ENCODE measurements at regions not wholly inside any gene's neighbourhood (a gene's known extent, or its start where the extent isn't known, plus 50 kb on each side); places are given as distances from the start of the nearest gene placed in this dataset.
"Not testable (repeated sequence)": the region's sequence is repeated elsewhere in the genome, so short reads cannot be mapped to it uniquely, and the experiment has no call there.

GRCh38 chr5:125485771-125486170, 739.3 kb upstream of the ZNF608 start:
- H3K9me3 Mint-ChIP-seq (ENCODE audit: unreplicated experiment): no peaks in the 10 kb centered on the region
- intact Hi-C loops (cut with micrococcal nuclease; ENCODE audit: unreplicated experiment): no loop called here
- H3K27ac Mint-ChIP-seq (ENCODE audit: unreplicated experiment): no peak overlapping the region
- no peaks in the 10 kb centered on the region for H3K36me3 Mint-ChIP-seq (ENCODE audit: insufficient read depth, unreplicated experiment)
- no peaks in the 10 kb centered on the region for H3K27me3 Mint-ChIP-seq (ENCODE audit: insufficient read depth, unreplicated experiment)
- Histone ChIP-seq H3K27me3 (replicated peaks; ENCODE audit: control insufficient read depth, insufficient read depth, low read length) (no peaks in the 10 kb centered on the region), H3K4me3 (ENCODE audit: low read depth, low read length) (no peak overlapping the region), H3K4me1 (no peaks in the 10 kb centered on the region), H3K36me3 (ENCODE audit: control insufficient read depth, insufficient read depth, low read length) (no peaks in the 10 kb centered on the region), H3K9me3 (no peaks in the 10 kb centered on the region)
- BruUV-seq (replicated peaks): no TSS peak
- no peak for DNase-seq
- ChIA-PET POLR2A (no interaction called here), CTCF (interaction anchor here (0.6 kb wide), 1 partner anchor 450 kb away, joined by 3 read pairs; no protein-coding TSS in a partner anchor)
- no peak for TF ChIP-seq CTCF (IDR thresholded peaks at IDR 0.05; ENCODE audit: insufficient read depth in 1 of 2, low read depth in 1 of 2, low read length in 1 of 2, severe bottlenecking in 1 of 2, unreplicated experiment in 1 of 2)
- peaks cover 13% of the 10 kb centered on the region for H3K4me1 Mint-ChIP-seq (ENCODE audit: low read depth, unreplicated experiment)
- no peak overlapping the region for H3K4me3 Mint-ChIP-seq (ENCODE audit: unreplicated experiment)

- H3K9me3 ChIP-seq: no peaks in the 10 kb centered on the region
- H3K27ac Mint-ChIP-seq (ENCODE audit: unreplicated experiment): no peak overlapping the region
- TF ChIP-seq CTCF (IDR thresholded peaks at IDR 0.05; ENCODE audit: insufficient read depth in 1 of 2, low read depth in 1 of 2, low read length in 1 of 2, severe bottlenecking in 1 of 2, unreplicated experiment in 1 of 2): no peak
- no peaks in the 10 kb centered on the region for H3K9me3 Mint-ChIP-seq (ENCODE audit: unreplicated experiment)
- no peak overlapping the region for H3K4me3 Mint-ChIP-seq (ENCODE audit: unreplicated experiment)
- no peak overlapping the region for H3K4me3 ChIP-seq (ENCODE audit: low read depth, low read length)
- no peaks in the 10 kb centered on the region for H3K36me3 Mint-ChIP-seq (ENCODE audit: insufficient read depth, unreplicated experiment)
- intact Hi-C loops (cut with micrococcal nuclease; ENCODE audit: unreplicated experiment): no loop called here
- POLR2A ChIA-PET: no interaction called here
- no peaks in the 10 kb centered on the region for H3K36me3 ChIP-seq (ENCODE audit: control insufficient read depth, insufficient read depth, low read length)
- H3K4me1 Mint-ChIP-seq (ENCODE audit: low read depth, unreplicated experiment): peaks cover 13% of the 10 kb centered on the region
- DNase-seq: no peak
- CTCF ChIA-PET: no interaction called here
- no peaks in the 10 kb centered on the region for H3K27me3 Mint-ChIP-seq (ENCODE audit: insufficient read depth, unreplicated experiment)
- no peaks in the 10 kb centered on the region for H3K4me1 ChIP-seq
- BruUV-seq (replicated peaks): no TSS peak
- H3K27me3 ChIP-seq (replicated peaks; ENCODE audit: control insufficient read depth, insufficient read depth, low read length): no peaks in the 10 kb centered on the region
Observed at GRCh38 chr5:125486634-125487033, 740.2 kb upstream of the ZNF608 start.

- Histone ChIP-seq H3K4me1 (no peaks in the 10 kb centered on the region), H3K9me3 (no peaks in the 10 kb centered on the region), H3K36me3 (ENCODE audit: control insufficient read depth, insufficient read depth, low read length) (no peaks in the 10 kb centered on the region), H3K4me3 (ENCODE audit: low read depth, low read length) (no peak overlapping the region), H3K27me3 (replicated peaks; ENCODE audit: control insufficient read depth, insufficient read depth, low read length) (no peaks in the 10 kb centered on the region)
- ChIA-PET POLR2A (no interaction called here), CTCF (no interaction called here)
- H3K27me3 Mint-ChIP-seq (ENCODE audit: insufficient read depth, unreplicated experiment): no peaks in the 10 kb centered on the region
- intact Hi-C loops (cut with micrococcal nuclease; ENCODE audit: unreplicated experiment): no loop called here
- H3K27ac Mint-ChIP-seq (ENCODE audit: unreplicated experiment): no peak overlapping the region
- no peaks in the 10 kb centered on the region for H3K36me3 Mint-ChIP-seq (ENCODE audit: insufficient read depth, unreplicated experiment)
- TF ChIP-seq CTCF (IDR thresholded peaks at IDR 0.05; ENCODE audit: insufficient read depth in 1 of 2, low read depth in 1 of 2, low read length in 1 of 2, severe bottlenecking in 1 of 2, unreplicated experiment in 1 of 2): no peak
- DNase-seq: no peak
- no peak overlapping the region for H3K4me3 Mint-ChIP-seq (ENCODE audit: unreplicated experiment)
- H3K9me3 Mint-ChIP-seq (ENCODE audit: unreplicated experiment): no peaks in the 10 kb centered on the region
- no TSS peak for BruUV-seq (replicated peaks)
- peaks cover 13% of the 10 kb centered on the region for H3K4me1 Mint-ChIP-seq (ENCODE audit: low read depth, unreplicated experiment)
Observed at GRCh38 chr5:125487231-125487630, 740.8 kb upstream of the ZNF608 start.

- H3K9me3 ChIP-seq; intact Hi-C loops (cut with micrococcal nuclease; ENCODE audit: unreplicated experiment); H3K9me3 Mint-ChIP-seq (ENCODE audit: unreplicated experiment); H3K27me3 ChIP-seq (replicated peaks; ENCODE audit: control insufficient read depth, insufficient read depth, low read length); POLR2A ChIA-PET; H3K4me1 ChIP-seq; CTCF ChIA-PET; H3K36me3 ChIP-seq (ENCODE audit: control insufficient read depth, insufficient read depth, low read length); H3K36me3 Mint-ChIP-seq (ENCODE audit: insufficient read depth, unreplicated experiment); BruUV-seq (replicated peaks); H3K4me3 Mint-ChIP-seq (ENCODE audit: unreplicated experiment); DNase-seq; H3K4me3 ChIP-seq (ENCODE audit: low read depth, low read length); H3K27me3 Mint-ChIP-seq (ENCODE audit: insufficient read depth, unreplicated experiment); H3K27ac Mint-ChIP-seq (ENCODE audit: unreplicated experiment): not testable (repeated sequence)
- H3K4me1 Mint-ChIP-seq (ENCODE audit: low read depth, unreplicated experiment): peaks cover 13% of the 10 kb centered on the region
Observed at GRCh38 chr5:125487652-125488051, 741.2 kb upstream of the ZNF608 start.
